ENCODE measurements at regions not wholly inside any gene's neighbourhood (a gene's known extent, or its start where the extent isn't known, plus 50 kb on each side); places are given as distances from the start of the nearest gene placed in this dataset.

DNA sequence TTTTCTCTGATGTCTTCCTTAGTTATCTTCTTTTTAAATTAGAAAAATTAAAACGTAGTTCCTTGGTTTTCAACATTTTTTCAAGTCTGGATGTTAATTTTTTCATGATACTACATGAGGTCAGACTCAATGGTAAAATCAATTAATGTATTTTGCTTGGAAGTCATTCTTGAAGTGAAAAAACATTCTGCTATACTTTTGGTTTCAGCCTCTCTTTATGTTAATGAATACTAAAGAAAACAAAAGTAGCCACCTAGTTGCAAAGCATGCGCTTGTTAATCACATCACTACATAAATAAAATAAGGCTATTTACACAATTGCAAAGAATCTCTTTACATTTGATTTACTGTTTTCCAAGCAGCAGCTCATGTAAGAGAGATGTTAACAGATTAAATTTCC, 170.4 kb downstream of the LIPI start:
- TF ChIP-seq, protein P1, sequence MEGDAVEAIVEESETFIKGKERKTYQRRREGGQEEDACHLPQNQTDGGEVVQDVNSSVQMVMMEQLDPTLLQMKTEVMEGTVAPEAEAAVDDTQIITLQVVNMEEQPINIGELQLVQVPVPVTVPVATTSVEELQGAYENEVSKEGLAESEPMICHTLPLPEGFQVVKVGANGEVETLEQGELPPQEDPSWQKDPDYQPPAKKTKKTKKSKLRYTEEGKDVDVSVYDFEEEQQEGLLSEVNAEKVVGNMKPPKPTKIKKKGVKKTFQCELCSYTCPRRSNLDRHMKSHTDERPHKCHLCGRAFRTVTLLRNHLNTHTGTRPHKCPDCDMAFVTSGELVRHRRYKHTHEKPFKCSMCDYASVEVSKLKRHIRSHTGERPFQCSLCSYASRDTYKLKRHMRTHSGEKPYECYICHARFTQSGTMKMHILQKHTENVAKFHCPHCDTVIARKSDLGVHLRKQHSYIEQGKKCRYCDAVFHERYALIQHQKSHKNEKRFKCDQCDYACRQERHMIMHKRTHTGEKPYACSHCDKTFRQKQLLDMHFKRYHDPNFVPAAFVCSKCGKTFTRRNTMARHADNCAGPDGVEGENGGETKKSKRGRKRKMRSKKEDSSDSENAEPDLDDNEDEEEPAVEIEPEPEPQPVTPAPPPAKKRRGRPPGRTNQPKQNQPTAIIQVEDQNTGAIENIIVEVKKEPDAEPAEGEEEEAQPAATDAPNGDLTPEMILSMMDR (conservative IDR thresholded peaks at IDR 0.05): no peak
- TF ChIP-seq ZFX (IDR thresholded peaks at IDR 0.05): no peak

Data from C4-2B (cell line).